ENCODE measurements at regions not wholly inside any gene's neighbourhood (a gene's known extent, or its start where the extent isn't known, plus 50 kb on each side); places are given as distances from the start of the nearest gene placed in this dataset.
A peak's percentile ranks its signal among the peaks of the same experiment; 100 is the strongest.

- Mint-ChIP-seq H3K4me1 (peaks cover 5 to 10% (median 6%) of the 10 kb centered on the region in 3 donors), H3K27me3 (no peaks in the 10 kb centered on the region), H3K4me3 (no peak overlapping the region), H3K36me3 (no peaks in the 10 kb centered on the region), H3K27ac (peak overlapping the region in 4 of 8 donors; percentile 4 to 43 (median 34)), H3K9me3 (no peaks in the 10 kb centered on the region)
- no peak for DNase-seq
- ChIA-PET CTCF (no interaction called here), POLR2A (no interaction called here)
- Histone ChIP-seq H3K27me3 (ENCODE audit: insufficient read depth, low read length, poor library complexity, severe bottlenecking) (no peaks in the 10 kb centered on the region), H3K36me3 (ENCODE audit: insufficient read depth, low read length) (no peaks in the 10 kb centered on the region), H3K27ac (ENCODE audit: low read depth, low read length) (no peak overlapping the region), H3K4me1 (ENCODE audit: insufficient read depth, low read length) (peaks cover 43% of the 10 kb centered on the region), H3K9me3 (ENCODE audit: low read length) (no peaks in the 10 kb centered on the region), H3K4me3 (ENCODE audit: low read length) (no peak overlapping the region)
These were observed 606.3 kb downstream of the NPHP4 start for GRCh38 chr1:5385956-5386355.

DNA sequence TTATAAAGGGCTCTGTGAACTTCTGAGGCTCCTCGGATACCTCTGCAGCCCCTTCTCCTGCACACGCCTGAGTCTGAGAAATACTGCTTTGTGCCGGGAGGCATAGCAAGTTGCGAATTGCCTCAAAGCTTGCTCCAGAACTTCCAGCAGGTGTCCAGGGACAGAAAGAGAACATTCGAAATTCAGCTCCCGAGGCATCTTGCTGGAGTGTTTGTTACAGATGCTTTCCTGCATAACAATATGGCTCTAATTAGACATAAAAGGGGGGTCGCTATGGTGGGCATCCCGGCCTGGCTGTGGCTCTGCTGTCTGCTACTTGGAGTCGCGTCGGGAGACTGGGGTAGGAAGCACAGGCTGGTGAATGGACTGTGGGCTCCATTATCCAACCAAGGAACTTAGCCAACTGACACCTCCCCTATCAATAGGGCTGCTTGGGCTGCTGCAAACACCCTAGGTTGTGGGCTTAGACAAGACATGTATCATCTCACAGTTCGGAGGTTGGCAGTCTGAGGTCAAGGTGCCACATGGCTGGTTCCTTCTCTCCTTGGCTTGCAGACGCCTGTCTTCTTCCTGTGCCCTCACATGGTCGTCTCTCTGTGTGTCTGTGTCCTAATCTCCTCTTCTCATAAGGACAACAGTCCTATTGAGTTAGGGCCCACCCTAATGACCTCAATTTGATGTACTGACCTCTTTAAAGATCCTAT, 607.0 kb downstream of the NPHP4 start:
- CTCF ChIA-PET, result no interaction called here

DNA sequence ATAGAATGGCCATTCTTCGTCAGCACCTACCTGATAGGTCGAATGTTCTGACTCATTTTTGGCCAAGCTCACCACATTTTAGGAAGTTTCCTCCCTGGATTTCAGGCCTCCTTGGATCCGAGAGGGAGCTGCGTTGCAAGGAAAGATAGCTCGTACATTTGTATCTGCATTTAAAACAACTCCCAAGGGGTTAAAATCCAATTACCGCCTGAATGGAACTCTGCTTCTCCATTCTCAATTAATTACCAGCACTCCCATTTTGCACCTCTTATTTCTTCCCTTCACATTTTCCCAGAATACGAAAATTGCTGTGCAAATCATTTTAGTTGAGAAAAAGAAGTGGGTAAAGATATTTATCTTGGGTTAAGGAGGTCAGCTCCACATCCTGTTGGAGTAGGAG, 610.7 kb downstream of the NPHP4 start:
- H3K9me3 ChIP-seq (ENCODE audit: low read length), result no peaks in the 10 kb centered on the region
- ChIA-PET CTCF (no interaction called here), POLR2A (no interaction called here)
- DNase-seq, result no peak
- H3K4me3 ChIP-seq (ENCODE audit: low read length), result no peak overlapping the region
- peaks cover 3 to 7% of the 10 kb centered on the region in 2 donors for H3K27me3 Mint-ChIP-seq
- H3K4me1 Mint-ChIP-seq, result peaks cover 5 to 10% (median 6%) of the 10 kb centered on the region in 3 donors
- no peaks in the 10 kb centered on the region for H3K9me3 Mint-ChIP-seq
- H3K27me3 ChIP-seq (ENCODE audit: insufficient read depth, low read length, poor library complexity, severe bottlenecking), result no peaks in the 10 kb centered on the region
- no peaks in the 10 kb centered on the region for H3K36me3 ChIP-seq (ENCODE audit: insufficient read depth, low read length)
- no peaks in the 10 kb centered on the region for H3K36me3 Mint-ChIP-seq
- no peak overlapping the region for H3K27ac Mint-ChIP-seq
- no peak overlapping the region for H3K27ac ChIP-seq (ENCODE audit: low read depth, low read length)
- H3K4me3 Mint-ChIP-seq, result no peak overlapping the region
- H3K4me1 ChIP-seq (ENCODE audit: insufficient read depth, low read length), result no peaks in the 10 kb centered on the region

More for the DNA sequence above, 607.0 kb downstream of the NPHP4 start:
- Histone ChIP-seq H3K27ac (ENCODE audit: low read depth, low read length) (no peak overlapping the region), H3K36me3 (ENCODE audit: insufficient read depth, low read length) (no peaks in the 10 kb centered on the region), H3K4me1 (ENCODE audit: insufficient read depth, low read length) (peaks cover 36% of the 10 kb centered on the region), H3K27me3 (ENCODE audit: insufficient read depth, low read length, poor library complexity, severe bottlenecking) (no peaks in the 10 kb centered on the region), H3K4me3 (ENCODE audit: low read length) (no peak overlapping the region), H3K9me3 (ENCODE audit: low read length) (no peaks in the 10 kb centered on the region)
- DNase-seq, result peak in 1 of 5 donors; percentile 7
- Mint-ChIP-seq H3K27me3 (peaks cover 0 to 3% of the 10 kb centered on the region in 2 donors), H3K4me3 (no peak overlapping the region), H3K4me1 (peaks cover 5 to 10% (median 6%) of the 10 kb centered on the region in 3 donors), H3K27ac (peak overlapping the region in 3 of 8 donors; percentile 4 to 89 (median 30)), H3K9me3 (no peaks in the 10 kb centered on the region), H3K36me3 (no peaks in the 10 kb centered on the region)
- POLR2A ChIA-PET, result no interaction called here

- H3K9me3 ChIP-seq (ENCODE audit: low read length), result no peaks in the 10 kb centered on the region
- H3K4me1 ChIP-seq (ENCODE audit: insufficient read depth, low read length), result no peaks in the 10 kb centered on the region
- H3K36me3 ChIP-seq (ENCODE audit: insufficient read depth, low read length), result no peaks in the 10 kb centered on the region
- H3K27me3 Mint-ChIP-seq, result peaks cover 5 to 7% of the 10 kb centered on the region in 2 donors
- CTCF ChIA-PET, result no interaction called here
- no peak overlapping the region for H3K4me3 Mint-ChIP-seq
- H3K9me3 Mint-ChIP-seq, result no peaks in the 10 kb centered on the region
- no peak overlapping the region for H3K4me3 ChIP-seq (ENCODE audit: low read length)
- no peaks in the 10 kb centered on the region for H3K27me3 ChIP-seq (ENCODE audit: insufficient read depth, low read length, poor library complexity, severe bottlenecking)
- DNase-seq, result no peak
- H3K36me3 Mint-ChIP-seq, result peaks cover 0 to 3% (median 0%) of the 10 kb centered on the region in 3 donors
- POLR2A ChIA-PET, result interaction anchor here (0.7 kb wide), 1 partner anchor 88 kb away, joined by 3 read pairs; no protein-coding TSS in a partner anchor
- no peak overlapping the region for H3K27ac ChIP-seq (ENCODE audit: low read depth, low read length)
- H3K4me1 Mint-ChIP-seq, result peaks cover 0 to 4% (median 2%) of the 10 kb centered on the region in 3 donors
- H3K27ac Mint-ChIP-seq, result no peak overlapping the region
These were observed 613.0 kb downstream of the NPHP4 start for GRCh38 chr1:5379176-5379759.

DNA sequence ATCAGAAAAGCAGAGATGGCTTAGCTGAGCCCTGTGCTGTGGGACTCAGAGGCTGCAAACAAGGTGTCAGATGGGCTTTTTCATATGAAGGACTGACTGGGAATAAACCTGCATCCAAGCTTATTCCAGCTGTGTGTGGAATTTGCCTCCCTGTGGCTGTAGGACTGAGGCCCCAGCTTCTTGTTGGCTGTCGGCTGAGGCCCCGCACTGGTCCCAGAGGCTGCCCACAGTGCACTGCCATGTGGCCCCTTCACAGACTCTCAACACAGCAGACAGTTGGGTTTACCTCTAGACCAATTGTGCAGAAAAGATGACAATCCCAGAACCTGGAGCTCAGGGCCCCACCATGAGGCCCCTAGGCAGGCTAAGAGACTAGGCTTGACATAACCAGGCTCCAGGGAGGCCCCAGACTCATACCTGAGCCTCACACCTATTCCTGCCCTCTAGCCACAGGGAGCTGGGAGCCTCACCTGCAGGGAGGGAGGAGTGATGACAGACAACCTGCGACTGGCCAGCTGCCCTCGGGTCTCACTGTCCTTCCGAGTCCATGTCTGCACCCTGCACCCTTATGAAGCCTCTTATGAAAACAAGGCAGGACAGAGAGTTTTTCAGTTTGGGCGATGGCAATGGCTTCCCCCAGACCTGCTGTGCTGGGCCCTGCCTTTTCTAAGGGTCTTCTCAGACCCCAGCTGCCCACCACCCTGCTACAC, 615.5 kb downstream of the NPHP4 start:
- no peak overlapping the region for H3K4me3 ChIP-seq (ENCODE audit: low read length)
- H3K27ac ChIP-seq (ENCODE audit: low read depth, low read length), result no peak overlapping the region
- Mint-ChIP-seq H3K36me3 (peaks cover 0 to 19% (median 0%) of the 10 kb centered on the region in 3 donors), H3K4me3 (no peak overlapping the region), H3K9me3 (peaks cover 4 to 13% (median 6%) of the 10 kb centered on the region in 5 donors), H3K27me3 (peaks cover 5 to 7% of the 10 kb centered on the region in 2 donors), H3K27ac (peak overlapping the region in 1 of 8 donors; percentile 43), H3K4me1 (peaks cover 0 to 4% (median 0%) of the 10 kb centered on the region in 3 donors)
- DNase-seq, result no peak
- H3K27me3 ChIP-seq (ENCODE audit: insufficient read depth, low read length, poor library complexity, severe bottlenecking), result no peaks in the 10 kb centered on the region
- no peaks in the 10 kb centered on the region for H3K9me3 ChIP-seq (ENCODE audit: low read length)
- ChIA-PET CTCF (interaction anchor here (1.6 kb wide), 1 partner anchor 13 kb away, joined by 6 read pairs; no protein-coding TSS in a partner anchor), POLR2A (no interaction called here)
- no peaks in the 10 kb centered on the region for H3K4me1 ChIP-seq (ENCODE audit: insufficient read depth, low read length)
- no peaks in the 10 kb centered on the region for H3K36me3 ChIP-seq (ENCODE audit: insufficient read depth, low read length)

- Histone ChIP-seq H3K4me1 (ENCODE audit: insufficient read depth, low read length) (peaks cover 5% of the 10 kb centered on the region), H3K36me3 (ENCODE audit: insufficient read depth, low read length) (no peaks in the 10 kb centered on the region), H3K4me3 (ENCODE audit: low read length) (no peak overlapping the region), H3K27me3 (ENCODE audit: insufficient read depth, low read length, poor library complexity, severe bottlenecking) (no peaks in the 10 kb centered on the region), H3K9me3 (ENCODE audit: low read length) (no peaks in the 10 kb centered on the region), H3K27ac (ENCODE audit: low read depth, low read length) (no peak overlapping the region)
- no peak overlapping the region for H3K4me3 Mint-ChIP-seq
- H3K9me3 Mint-ChIP-seq, result peaks cover 4 to 13% (median 6%) of the 10 kb centered on the region in 5 donors
- H3K36me3 Mint-ChIP-seq, result peaks cover 0 to 23% (median 4%) of the 10 kb centered on the region in 3 donors
- peaks cover 6 to 7% of the 10 kb centered on the region in 2 donors for H3K27me3 Mint-ChIP-seq
- peaks cover 10 to 13% (median 10%) of the 10 kb centered on the region in 3 donors for H3K4me1 Mint-ChIP-seq
- H3K27ac Mint-ChIP-seq, result no peak overlapping the region
- no peak for DNase-seq
- CTCF ChIA-PET, result interaction anchor here (1.6 kb wide), 1 partner anchor 14 kb away, joined by 6 read pairs; no protein-coding TSS in a partner anchor
- POLR2A ChIA-PET, result no interaction called here
These were observed 616.7 kb downstream of the NPHP4 start for GRCh38 chr1:5375481-5375880.

DNA sequence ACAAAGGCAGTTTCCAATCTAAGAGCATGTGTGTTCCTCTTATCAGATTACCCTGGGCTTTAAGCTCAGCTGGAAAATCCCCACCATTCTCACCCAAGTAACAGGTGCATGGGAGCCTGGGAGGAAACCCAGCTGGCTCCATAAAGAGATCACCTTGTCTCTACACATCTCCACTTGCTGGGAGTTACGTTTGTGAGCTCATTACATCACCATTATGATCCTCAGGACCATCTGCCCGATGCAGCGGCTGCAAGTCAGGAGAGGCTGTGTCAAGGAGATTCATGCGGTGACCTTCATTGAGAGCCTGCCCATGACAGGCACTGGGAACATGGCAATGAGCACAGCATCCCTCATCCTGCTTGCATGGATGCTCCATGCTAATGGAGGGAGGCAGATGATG, 618.0 kb downstream of the NPHP4 start:
- H3K4me3 Mint-ChIP-seq, result no peak overlapping the region
- CTCF ChIA-PET, result no interaction called here

More for the DNA sequence above, 618.0 kb downstream of the NPHP4 start:
- peaks cover 18 to 21% (median 18%) of the 10 kb centered on the region in 3 donors for H3K4me1 Mint-ChIP-seq
- Histone ChIP-seq H3K4me1 (ENCODE audit: insufficient read depth, low read length) (peaks cover 15% of the 10 kb centered on the region), H3K4me3 (ENCODE audit: low read length) (no peak overlapping the region), H3K27me3 (ENCODE audit: insufficient read depth, low read length, poor library complexity, severe bottlenecking) (no peaks in the 10 kb centered on the region), H3K36me3 (ENCODE audit: insufficient read depth, low read length) (no peaks in the 10 kb centered on the region), H3K27ac (ENCODE audit: low read depth, low read length) (no peak overlapping the region), H3K9me3 (ENCODE audit: low read length) (no peaks in the 10 kb centered on the region)
- DNase-seq, result no peak
- H3K27ac Mint-ChIP-seq, result peak overlapping the region in 1 of 8 donors; percentile 18
- H3K36me3 Mint-ChIP-seq, result peaks cover 0 to 23% (median 4%) of the 10 kb centered on the region in 3 donors
- H3K9me3 Mint-ChIP-seq, result peaks cover 4 to 13% (median 6%) of the 10 kb centered on the region in 5 donors
- H3K27me3 Mint-ChIP-seq, result peaks cover 3 to 8% of the 10 kb centered on the region in 2 donors
- POLR2A ChIA-PET, result interaction anchor here (0.6 kb wide), 1 partner anchor 155 kb away, joined by 3 read pairs; no protein-coding TSS in a partner anchor
